CD14-positive monocyte (primary cell): ENCODE measurements at regions not wholly inside any gene's neighbourhood (a gene's known extent, or its start where the extent isn't known, plus 50 kb on each side); places are given as distances from the start of the nearest gene placed in this dataset. TPM values are rescaled to one million over a fixed set of nuclear protein-coding genes. Genes with fewer than 3 reads are reported as not detected.
"Not testable (repeated sequence)": the region's sequence is repeated elsewhere in the genome, so short reads cannot be mapped to it uniquely, and the experiment has no call there.

Experiments used
- DNase-seq, 3 donors: peaks; one replicate each; pipeline ENCODE4 v3.0.0-alpha.2; 2011 to 2022
- H2AFZ ChIP-seq: 2 replicates; pipeline ENCODE4 v1.6.0; 2012; ENCODE audit warnings: mild to moderate bottlenecking, low read depth, low read length, inconsistent platforms; ENCODE audit not compliant: insufficient read depth, poor library complexity, severe bottlenecking
- H3K27ac ChIP-seq, 2 donors: 1 replicate in 1 of 2; 2 replicates in 1 of 2; pipeline ENCODE4 v1.5.1; 2012 to 2013; ENCODE audit warnings: low read length in 2 of 2, control low read depth in 1 of 2, inconsistent platforms in 1 of 2, low read depth in 1 of 2, mild to moderate bottlenecking in 1 of 2
- H3K27me3 ChIP-seq, 2 donors: one replicate each; pipeline versions ENCODE4 v1.6.0 to v1.6.1; 2011 to 2013; ENCODE audit warnings: low read length in 2 of 2; ENCODE audit not compliant: control insufficient read depth in 2 of 2, insufficient read depth in 2 of 2
- H3K36me3 ChIP-seq, 2 donors: replicated peaks in 1 of 2; 1 replicate in 1 of 2; 2 replicates in 1 of 2; pipeline versions ENCODE4 v1.5.1 to v1.6.1; 2012 to 2013; ENCODE audit warnings: low read length in 2 of 2, control low read depth in 1 of 2, inconsistent platforms in 1 of 2, mild to moderate bottlenecking in 1 of 2; ENCODE audit not compliant: insufficient read depth in 2 of 2, control insufficient read depth in 1 of 2
- H3K4me1 ChIP-seq, 2 donors: 1 replicate in 1 of 2; 2 replicates in 1 of 2; pipeline versions ENCODE4 v1.5.1 to v1.6.1; 2012 to 2013; ENCODE audit warnings: low read length in 2 of 2, control low read depth in 1 of 2, inconsistent platforms in 1 of 2, mild to moderate bottlenecking in 1 of 2, moderate library complexity in 1 of 2; ENCODE audit not compliant: insufficient read depth in 2 of 2, control insufficient read depth in 1 of 2
- H3K4me2 ChIP-seq: replicated peaks from 2 replicates; pipeline ENCODE3; 2012; ENCODE audit warnings: low read length, moderate library complexity, mild to moderate bottlenecking; ENCODE audit not compliant: poor library complexity, severe bottlenecking; ENCODE audit errors: extremely low read depth
- H3K4me3 ChIP-seq, 3 experiments: fragments of 200-600 bp in 1 of 3; sonication (generic) in 1 of 3; replicated peaks in 1 of 3; 1 replicate in 2 of 3; 2 replicates in 1 of 3; pipeline ENCODE4 v1.5.1; 2011 to 2013; ENCODE audit warnings: low read length in 3 of 3, mild to moderate bottlenecking in 3 of 3, control low read depth in 2 of 3, low read depth in 2 of 3, inconsistent platforms in 1 of 3, moderate library complexity in 1 of 3
- H3K79me2 ChIP-seq: 2 replicates; pipeline ENCODE4 v1.6.0; 2012; ENCODE audit warnings: mild to moderate bottlenecking, control low read depth, inconsistent platforms, low read length, moderate library complexity; ENCODE audit not compliant: insufficient read depth
- H3K9ac ChIP-seq: 2 replicates; pipeline ENCODE4 v1.6.0; 2017; ENCODE audit warnings: low read length, mild to moderate bottlenecking; ENCODE audit not compliant: insufficient read depth, poor library complexity, severe bottlenecking
- H3K9me3 ChIP-seq, 2 donors: replicated peaks in 1 of 2; 1 replicate in 1 of 2; 2 replicates in 1 of 2; pipeline versions ENCODE4 v1.5.1 to v1.6.1; 2012 to 2013; ENCODE audit warnings: low read length in 2 of 2, control low read depth in 1 of 2; ENCODE audit not compliant: control insufficient read depth in 1 of 2, insufficient read depth in 1 of 2
- H4K20me1 ChIP-seq: 2 replicates; pipeline ENCODE4 v1.6.0; 2012; ENCODE audit warnings: mild to moderate bottlenecking, low read length, control low read depth, moderate library complexity; ENCODE audit not compliant: insufficient read depth
- H3K27ac Mint-ChIP-seq, 7 donors: one replicate each; pipeline ENCODE4 v1.8.0; 2020; ENCODE audit warnings: mild to moderate bottlenecking in 7 of 7, mixed read lengths in 7 of 7, moderate library complexity in 6 of 7, inconsistent platforms in 2 of 7
- H3K27me3 Mint-ChIP-seq, 3 donors: one replicate each; pipeline ENCODE4 v1.8.0; 2021 to 2022; ENCODE audit warnings: low read depth in 3 of 3, mild to moderate bottlenecking in 3 of 3, mixed read lengths in 3 of 3, moderate library complexity in 3 of 3, inconsistent platforms in 1 of 3
- H3K36me3 Mint-ChIP-seq, 2 donors: one replicate each; pipeline ENCODE4 v1.8.0; 2020; ENCODE audit warnings: mixed read lengths in 2 of 2, inconsistent platforms in 1 of 2, mild to moderate bottlenecking in 1 of 2
- H3K4me1 Mint-ChIP-seq: one replicate; pipeline ENCODE4 v1.8.0; 2020; ENCODE audit warnings: mild to moderate bottlenecking, mixed read lengths
- H3K4me3 Mint-ChIP-seq, 2 donors: one replicate each; pipeline ENCODE4 v1.8.0; 2020; ENCODE audit warnings: mild to moderate bottlenecking in 2 of 2, mixed read lengths in 2 of 2, moderate library complexity in 1 of 2
- H3K9me3 Mint-ChIP-seq, 7 donors: one replicate each; pipeline ENCODE4 v1.8.0; 2020 to 2022; ENCODE audit warnings: mixed read lengths in 7 of 7, mild to moderate bottlenecking in 6 of 7, moderate library complexity in 6 of 7, inconsistent platforms in 2 of 7
- WGBS: methylation state at CpG from one replicate; pipeline ENCODE4 v1.1.5; 2013; ENCODE audit warnings: missing lambda C conversion rate; ENCODE audit not compliant: insufficient coverage; 5-methylcytosine and 5-hydroxymethylcytosine counted together
- intact Hi-C, 2 donors: fragments of 100-400 bp; cut with micrococcal nuclease; formaldehyde crosslinking; loops; one replicate each; pipeline versions ENCODE4 v1.15.0 to v1.15.1; 2023
- small RNA-seq: library from RNA; depleted of rRNA; stranded (forward); fragments of <200 nt; gene quantifications from one replicate; pipeline ENCODE3, GENCODE V24; 2012; ENCODE audit warnings: low read depth; ENCODE audit not compliant: insufficient read length

GRCh38 chr9:64013122-64013521, 1271.9 kb downstream of the FOXD4L5 start:
- H4K20me1 ChIP-seq, H3K36me3 Mint-ChIP-seq, H3K4me2 ChIP-seq, H3K4me3 ChIP-seq, H3K27me3 ChIP-seq, H3K27ac ChIP-seq, H2AFZ ChIP-seq, H3K4me3 Mint-ChIP-seq, H3K27me3 Mint-ChIP-seq, DNase-seq, H3K27ac Mint-ChIP-seq, H3K4me1 ChIP-seq, H3K36me3 ChIP-seq, H3K4me1 Mint-ChIP-seq, intact Hi-C loops, H3K9ac ChIP-seq, H3K79me2 ChIP-seq: not testable (repeated sequence)
- H3K9me3 Mint-ChIP-seq, result peaks cover 16 to 49% (median 33%) of the 10 kb centered on the region in 7 donors
- WGBS, result 94% methylated on average over 1 of the region's 1 CpG
- H3K9me3 ChIP-seq, result peaks cover 18 to 46% of the 10 kb centered on the region in 2 donors

DNA sequence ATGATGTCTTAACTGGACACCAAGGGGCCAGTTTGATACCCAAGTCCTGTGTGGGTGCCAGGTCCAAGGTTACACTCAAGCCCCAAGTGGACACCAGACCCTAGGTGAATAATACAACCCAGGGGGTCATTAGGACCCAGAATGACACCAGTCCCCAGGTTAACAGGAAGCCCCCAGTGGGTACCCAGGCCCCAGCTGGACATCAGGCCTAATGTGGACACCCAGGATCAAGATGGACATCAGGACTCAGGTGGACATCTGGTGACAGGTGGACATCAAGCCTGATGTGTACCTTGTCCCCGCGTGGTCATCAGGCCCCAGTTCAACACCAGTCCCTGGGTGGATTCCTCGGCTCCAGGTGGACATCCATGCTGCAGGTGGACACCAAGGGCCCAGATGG, 1273.0 kb downstream of the FOXD4L5 start:
- H3K9me3 Mint-ChIP-seq, result peaks cover 14 to 45% (median 30%) of the 10 kb centered on the region in 7 donors
- H3K4me1 Mint-ChIP-seq, H3K27me3 Mint-ChIP-seq: not testable (repeated sequence)

GRCh38 chr9:63979741-63980140, 1305.3 kb downstream of the FOXD4L5 start:
- DNase-seq, H3K4me3 Mint-ChIP-seq, H3K9me3 ChIP-seq, H3K36me3 ChIP-seq, H3K79me2 ChIP-seq, H3K36me3 Mint-ChIP-seq, H3K9ac ChIP-seq, H4K20me1 ChIP-seq, H3K27me3 Mint-ChIP-seq, H3K4me3 ChIP-seq, intact Hi-C loops, H3K27ac Mint-ChIP-seq, H3K27ac ChIP-seq, H2AFZ ChIP-seq, H3K4me2 ChIP-seq, H3K4me1 ChIP-seq, H3K27me3 ChIP-seq, H3K4me1 Mint-ChIP-seq: not testable (repeated sequence)
- 89% methylated on average over 9 of the region's 23 CpGs for WGBS
- peaks cover 0 to 13% (median 3%) of the 10 kb centered on the region in 7 donors for H3K9me3 Mint-ChIP-seq

More for the DNA sequence above, 1273.0 kb downstream of the FOXD4L5 start:
- DNase-seq, H3K27ac Mint-ChIP-seq, H3K79me2 ChIP-seq, H2AFZ ChIP-seq, H3K27ac ChIP-seq, H3K36me3 ChIP-seq, H3K4me2 ChIP-seq, H3K4me3 ChIP-seq, H4K20me1 ChIP-seq, H3K4me1 ChIP-seq, H3K9ac ChIP-seq, H3K27me3 ChIP-seq, H3K36me3 Mint-ChIP-seq, H3K4me3 Mint-ChIP-seq, intact Hi-C loops: not testable (repeated sequence)
- WGBS, result 88% methylated on average over 1 of the region's 3 CpGs
- H3K9me3 ChIP-seq, result peaks cover 18 to 44% of the 10 kb centered on the region in 2 donors

Small RNA genes in the stretch of these regions (small RNA-seq; reads per million reads assigned to genes)
- not detected for gene RF00026
